Activated naive CD4-positive, alpha-beta T cell treated with anti-CD3 and anti-CD28 coated beads, Interleukin-2, amount 50 U/mL, for 72 hours (primary cell): ENCODE measurements at regions not wholly inside any gene's neighbourhood (a gene's known extent, or its start where the extent isn't known, plus 50 kb on each side); places are given as distances from the start of the nearest gene placed in this dataset.

Source experiments
- ATAC-seq, 2 donors: fragments of 150-1000 bp; cut with Tn5 transposase; 2 replicates each; pipeline ENCODE4 v1.10.0; 2021; ENCODE audit warnings: mild to moderate bottlenecking in 2 of 2, moderate library complexity in 2 of 2
- DNase-seq, 2 donors: peaks; one replicate each; pipeline ENCODE4 v3.0.0; 2021 to 2022; ENCODE audit warnings: low spot score in 2 of 2
- H3K27ac Mint-ChIP-seq, 2 donors: one replicate each; pipeline ENCODE4 v1.8.0; 2022; ENCODE audit warnings: mild to moderate bottlenecking in 2 of 2, mixed read lengths in 2 of 2
- H3K36me3 Mint-ChIP-seq, 2 donors: one replicate each; pipeline ENCODE4 v1.8.0; 2022; ENCODE audit warnings: mixed read lengths in 2 of 2
- H3K9me3 Mint-ChIP-seq, 2 donors: one replicate each; pipeline ENCODE4 v1.8.0; 2022; ENCODE audit warnings: mixed read lengths in 2 of 2

GRCh38 chr2:136376798-136377211 lies 258.9 kb upstream of the CXCR4 start:
- peaks cover 0 to 5% of the 10 kb centered on the region in 2 donors for H3K9me3 Mint-ChIP-seq
- H3K36me3 Mint-ChIP-seq, result peaks cover 4 to 6% of the 10 kb centered on the region in 2 donors
- ATAC-seq (no peak), DNase-seq (no peak)
- H3K27ac Mint-ChIP-seq, result peak overlapping the region; percentile 98 to 100

- peak in 1 of 2 donors; percentile 25 for ATAC-seq
- no peak for DNase-seq
- Mint-ChIP-seq H3K9me3 (peaks cover 0 to 5% of the 10 kb centered on the region in 2 donors), H3K36me3 (peaks cover 4 to 6% of the 10 kb centered on the region in 2 donors), H3K27ac (peak overlapping the region; percentile 98 to 100)
Measured at GRCh38 chr2:136376211-136376610, 258.3 kb upstream of the CXCR4 start.

GRCh38 chr2:136375017-136375901 lies 257.3 kb upstream of the CXCR4 start:
- DNase-seq (peak in 1 of 2 donors; percentile 55), ATAC-seq (peak; percentile 80 to 85)
- H3K36me3 Mint-ChIP-seq, result peaks cover 4 to 6% of the 10 kb centered on the region in 2 donors
- peak overlapping the region; percentile 98 to 100 for H3K27ac Mint-ChIP-seq
- peaks cover 0 to 5% of the 10 kb centered on the region in 2 donors for H3K9me3 Mint-ChIP-seq

GRCh38 chr2:136373841-136374240 lies 255.9 kb upstream of the CXCR4 start:
- peaks cover 6 to 10% of the 10 kb centered on the region in 2 donors for H3K36me3 Mint-ChIP-seq
- ATAC-seq (no peak), DNase-seq (no peak)
- H3K9me3 Mint-ChIP-seq, result peaks cover 5% of the 10 kb centered on the region in 2 donors
- H3K27ac Mint-ChIP-seq, result peak overlapping the region in 1 of 2 donors; percentile 100

GRCh38 chr2:136373029-136373428 lies 255.1 kb upstream of the CXCR4 start:
- no peak for ATAC-seq
- Mint-ChIP-seq H3K9me3 (peaks cover 5% of the 10 kb centered on the region in 2 donors), H3K27ac (no peak overlapping the region), H3K36me3 (peaks cover 6 to 13% of the 10 kb centered on the region in 2 donors)
- no peak for DNase-seq

- H3K9me3 Mint-ChIP-seq, result peaks cover 8 to 13% of the 10 kb centered on the region in 2 donors
- peaks cover 12 to 22% of the 10 kb centered on the region in 2 donors for H3K36me3 Mint-ChIP-seq
- ATAC-seq (no peak), DNase-seq (no peak)
- peak overlapping the region; percentile 32 to 87 for H3K27ac Mint-ChIP-seq
Measured at GRCh38 chr2:136363900-136364299, 246.0 kb upstream of the CXCR4 start.

GRCh38 chr2:136363470-136363869 lies 245.5 kb upstream of the CXCR4 start:
- peaks cover 12 to 17% of the 10 kb centered on the region in 2 donors for H3K9me3 Mint-ChIP-seq
- no peak for ATAC-seq
- DNase-seq, result no peak
- peak overlapping the region; percentile 32 to 87 for H3K27ac Mint-ChIP-seq
- peaks cover 12 to 22% of the 10 kb centered on the region in 2 donors for H3K36me3 Mint-ChIP-seq

- peak overlapping the region; percentile 37 to 87 for H3K27ac Mint-ChIP-seq
- H3K36me3 Mint-ChIP-seq, result peaks cover 12 to 17% of the 10 kb centered on the region in 2 donors
- peaks cover 12 to 17% of the 10 kb centered on the region in 2 donors for H3K9me3 Mint-ChIP-seq
- no peak for DNase-seq
- ATAC-seq, result peak; percentile 87 to 90
Measured at GRCh38 chr2:136362676-136363390, 244.9 kb upstream of the CXCR4 start.

GRCh38 chr2:136361521-136361920 lies 243.6 kb upstream of the CXCR4 start:
- Mint-ChIP-seq H3K9me3 (peaks cover 6 to 9% of the 10 kb centered on the region in 2 donors), H3K27ac (peak overlapping the region in 1 of 2 donors; percentile 87), H3K36me3 (peaks cover 5 to 10% of the 10 kb centered on the region in 2 donors)
- no peak for DNase-seq
- ATAC-seq, result peak; percentile 37 to 38

- Mint-ChIP-seq H3K9me3 (peaks cover 9% of the 10 kb centered on the region in 2 donors), H3K36me3 (peaks cover 5 to 15% of the 10 kb centered on the region in 2 donors), H3K27ac (peak overlapping the region; percentile 53 to 87)
- DNase-seq (no peak), ATAC-seq (no peak)
Measured at GRCh38 chr2:136360790-136361189, 242.8 kb upstream of the CXCR4 start.

- Mint-ChIP-seq H3K36me3 (peaks cover 5 to 17% of the 10 kb centered on the region in 2 donors), H3K9me3 (peaks cover 9 to 12% of the 10 kb centered on the region in 2 donors), H3K27ac (peak overlapping the region; percentile 54 to 87)
- DNase-seq, result no peak
- ATAC-seq, result peak; percentile 9 to 54
Measured at GRCh38 chr2:136359121-136359965, 241.4 kb upstream of the CXCR4 start.

- H3K36me3 Mint-ChIP-seq, result peaks cover 5 to 17% of the 10 kb centered on the region in 2 donors
- peak overlapping the region; percentile 52 to 54 for H3K27ac Mint-ChIP-seq
- DNase-seq (no peak), ATAC-seq (no peak)
- peaks cover 9 to 12% of the 10 kb centered on the region in 2 donors for H3K9me3 Mint-ChIP-seq
Measured at GRCh38 chr2:136358576-136358975, 240.6 kb upstream of the CXCR4 start.

- DNase-seq (no peak), ATAC-seq (no peak)
- peaks cover 5 to 17% of the 10 kb centered on the region in 2 donors for H3K9me3 Mint-ChIP-seq
- H3K36me3 Mint-ChIP-seq, result peaks cover 0 to 17% of the 10 kb centered on the region in 2 donors
- H3K27ac Mint-ChIP-seq, result no peak overlapping the region
Measured at GRCh38 chr2:136357007-136357380, 239.0 kb upstream of the CXCR4 start.

GRCh38 chr2:136356125-136357006 lies 238.4 kb upstream of the CXCR4 start:
- peaks cover 0 to 15% of the 10 kb centered on the region in 2 donors for H3K36me3 Mint-ChIP-seq
- peaks cover 5 to 19% of the 10 kb centered on the region in 2 donors for H3K9me3 Mint-ChIP-seq
- ATAC-seq (no peak), DNase-seq (no peak)
- no peak overlapping the region for H3K27ac Mint-ChIP-seq

- H3K36me3 Mint-ChIP-seq, result peaks cover 0 to 21% of the 10 kb centered on the region in 2 donors
- peaks cover 5 to 25% of the 10 kb centered on the region in 2 donors for H3K9me3 Mint-ChIP-seq
- peak overlapping the region in 1 of 2 donors; percentile 52 for H3K27ac Mint-ChIP-seq
- ATAC-seq (peak; percentile 56 to 87), DNase-seq (no peak)
Measured at GRCh38 chr2:136351684-136352083, 233.7 kb upstream of the CXCR4 start.
